Upper lobe of left lung (tissue), 4 donors: ENCODE measurements at regions not wholly inside any gene's neighbourhood (a gene's known extent, or its start where the extent isn't known, plus 50 kb on each side); places are given as distances from the start of the nearest gene placed in this dataset.

Experiments
- CTCF ChIP-seq, 6 experiments: fragments of 450-650 bp in 4 of 6; fragments of 200-600 bp in 2 of 6; sonication (generic) in 2 of 6; IDR thresholded peaks; one replicate each; pipeline ENCODE4 v1.5.1; 2016 to 2019; ENCODE audit warnings: antibody characterized with exemption in 6 of 6
- POLR2A ChIP-seq, 4 donors: fragments of 450-650 bp; IDR thresholded peaks; one replicate each; pipeline ENCODE4 v1.5.1; 2016 to 2017; ENCODE audit warnings: antibody characterized with exemption in 4 of 4, mild to moderate bottlenecking in 2 of 4

GRCh38 chr10:55989188-55989587, 371.9 kb downstream of the ZWINT start:
- no peak for TF ChIP-seq CTCF (IDR thresholded peaks at IDR 0.05)
- TF ChIP-seq POLR2A (IDR thresholded peaks at IDR 0.05): no peak
